Astrocyte of the cerebellum (primary cell): ENCODE measurements at regions not wholly inside any gene's neighbourhood (a gene's known extent, or its start where the extent isn't known, plus 50 kb on each side); places are given as distances from the start of the nearest gene placed in this dataset.

ENCODE experiments used
- DNase-seq: peaks from one replicate; pipeline ENCODE4 v3.0.0-alpha.2; 2011; ENCODE audit warnings: low read depth
- H3K4me3 ChIP-seq: 2 replicates; pipeline ENCODE4 v1.5.1; 2011; ENCODE audit warnings: mild to moderate bottlenecking, low read depth, low read length, moderate library complexity
- in situ Hi-C: cut with HindIII; loops from 2 replicates; pipeline ENCODE4 v1.10.0; 2017; ENCODE audit warnings: low sequenced_read_pairs
- TF ChIP-seq, protein P1 (sequence below): IDR thresholded peaks from 2 replicates; pipeline ENCODE4 v1.5.1; 2012; ENCODE audit warnings: low read length, low read depth, moderate library complexity, mild to moderate bottlenecking; ENCODE audit errors: missing control alignments

DNA sequence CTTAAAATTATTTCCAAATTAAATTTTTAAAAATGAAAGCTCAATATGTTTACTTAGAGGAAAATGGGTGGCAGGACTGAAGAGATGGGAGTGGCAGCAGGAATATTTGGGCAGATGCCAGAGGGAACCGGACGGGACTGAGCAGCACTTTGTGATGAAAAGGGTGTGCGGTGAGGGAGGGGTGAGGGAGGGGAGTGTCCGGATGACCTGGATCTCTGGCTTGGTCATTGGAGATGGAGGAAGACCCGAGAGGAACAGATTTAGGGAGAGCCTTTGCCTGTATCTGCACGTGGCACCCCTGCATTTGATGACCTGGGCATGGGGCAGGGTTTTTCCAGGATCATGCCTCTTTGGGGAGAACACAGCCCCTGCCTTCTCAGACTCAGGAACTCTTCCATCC, 201.1 kb upstream of the MVB12B start:
- no peak for DNase-seq

DNA sequence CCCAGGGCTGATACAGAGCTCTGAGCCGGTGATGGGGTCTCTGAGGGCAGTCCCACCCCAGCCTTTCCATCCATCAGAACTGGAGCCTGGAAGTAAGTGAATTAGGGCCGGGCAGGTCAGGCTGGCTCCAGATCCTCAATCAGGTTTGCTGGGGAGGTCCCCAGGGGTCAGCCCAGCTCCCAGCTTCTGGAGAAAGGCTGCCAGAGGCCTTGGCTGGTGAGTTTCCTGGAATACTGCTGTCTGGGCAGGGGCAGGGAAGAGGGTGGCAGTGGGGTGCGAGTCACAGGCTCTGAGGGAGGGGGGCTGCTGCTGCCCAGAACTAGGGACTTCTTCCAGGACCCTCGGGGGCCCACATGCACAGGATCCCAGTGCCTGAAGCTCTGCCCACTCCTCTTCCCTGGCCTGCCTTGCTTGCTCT, 200.6 kb upstream of the MVB12B start:
- TF ChIP-seq, protein P1, sequence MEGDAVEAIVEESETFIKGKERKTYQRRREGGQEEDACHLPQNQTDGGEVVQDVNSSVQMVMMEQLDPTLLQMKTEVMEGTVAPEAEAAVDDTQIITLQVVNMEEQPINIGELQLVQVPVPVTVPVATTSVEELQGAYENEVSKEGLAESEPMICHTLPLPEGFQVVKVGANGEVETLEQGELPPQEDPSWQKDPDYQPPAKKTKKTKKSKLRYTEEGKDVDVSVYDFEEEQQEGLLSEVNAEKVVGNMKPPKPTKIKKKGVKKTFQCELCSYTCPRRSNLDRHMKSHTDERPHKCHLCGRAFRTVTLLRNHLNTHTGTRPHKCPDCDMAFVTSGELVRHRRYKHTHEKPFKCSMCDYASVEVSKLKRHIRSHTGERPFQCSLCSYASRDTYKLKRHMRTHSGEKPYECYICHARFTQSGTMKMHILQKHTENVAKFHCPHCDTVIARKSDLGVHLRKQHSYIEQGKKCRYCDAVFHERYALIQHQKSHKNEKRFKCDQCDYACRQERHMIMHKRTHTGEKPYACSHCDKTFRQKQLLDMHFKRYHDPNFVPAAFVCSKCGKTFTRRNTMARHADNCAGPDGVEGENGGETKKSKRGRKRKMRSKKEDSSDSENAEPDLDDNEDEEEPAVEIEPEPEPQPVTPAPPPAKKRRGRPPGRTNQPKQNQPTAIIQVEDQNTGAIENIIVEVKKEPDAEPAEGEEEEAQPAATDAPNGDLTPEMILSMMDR, result no peak
- H3K4me3 ChIP-seq, result no peak overlapping the region
- in situ Hi-C loops, result no loop called here
- no peak for DNase-seq

More for the DNA sequence above, 201.1 kb upstream of the MVB12B start:
- in situ Hi-C loops, result no loop called here
- no peak overlapping the region for H3K4me3 ChIP-seq
- TF ChIP-seq, protein P1, result no peak

GRCh38 chr9:126126807-126127206, 199.8 kb upstream of the MVB12B start:
- no peak for DNase-seq
- in situ Hi-C loops, result no loop called here

GRCh38 chr9:126127591-126127990, 199.0 kb upstream of the MVB12B start:
- H3K4me3 ChIP-seq, result no peak overlapping the region
- TF ChIP-seq, protein P1, result no peak
- no peak for DNase-seq
- in situ Hi-C loops, result no loop called here

More at GRCh38 chr9:126126807-126127206, 199.8 kb upstream of the MVB12B start:
- H3K4me3 ChIP-seq, result no peak overlapping the region
- TF ChIP-seq, protein P1, result no peak

DNA sequence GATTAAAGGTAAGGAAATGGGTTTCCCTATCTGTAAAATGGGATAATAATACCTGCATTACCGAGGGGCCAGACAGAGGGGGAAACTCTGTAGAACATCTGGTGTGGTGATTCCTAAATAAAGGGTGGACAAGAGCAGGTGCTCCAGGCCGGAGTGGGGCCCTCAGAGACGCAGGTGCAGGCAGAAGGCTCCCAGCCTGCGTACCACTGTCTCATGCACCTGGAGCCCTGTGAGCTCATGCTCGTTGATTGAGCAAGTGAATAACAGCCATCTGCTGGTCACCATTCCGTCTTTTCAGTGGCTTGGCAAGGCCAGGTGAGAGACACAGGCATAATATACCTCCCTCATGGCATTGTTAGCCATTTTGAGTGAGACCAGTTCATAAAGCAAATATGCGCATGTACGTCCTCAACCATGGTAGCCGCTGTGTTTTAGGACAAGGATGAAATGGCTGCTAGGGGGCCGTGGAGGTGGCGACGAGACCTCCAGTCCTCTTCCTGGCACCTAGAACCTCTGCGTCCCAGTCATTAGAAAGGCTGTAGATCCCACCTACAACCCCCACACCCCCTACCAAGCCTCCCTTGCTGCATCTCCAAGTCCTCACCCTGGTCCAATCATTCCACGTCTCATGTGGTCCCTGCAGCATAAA, 198.0 kb upstream of the MVB12B start:
- H3K4me3 ChIP-seq, result no peak overlapping the region
- TF ChIP-seq, protein P1, result no peak
- no peak for DNase-seq
- in situ Hi-C loops, result no loop called here

DNA sequence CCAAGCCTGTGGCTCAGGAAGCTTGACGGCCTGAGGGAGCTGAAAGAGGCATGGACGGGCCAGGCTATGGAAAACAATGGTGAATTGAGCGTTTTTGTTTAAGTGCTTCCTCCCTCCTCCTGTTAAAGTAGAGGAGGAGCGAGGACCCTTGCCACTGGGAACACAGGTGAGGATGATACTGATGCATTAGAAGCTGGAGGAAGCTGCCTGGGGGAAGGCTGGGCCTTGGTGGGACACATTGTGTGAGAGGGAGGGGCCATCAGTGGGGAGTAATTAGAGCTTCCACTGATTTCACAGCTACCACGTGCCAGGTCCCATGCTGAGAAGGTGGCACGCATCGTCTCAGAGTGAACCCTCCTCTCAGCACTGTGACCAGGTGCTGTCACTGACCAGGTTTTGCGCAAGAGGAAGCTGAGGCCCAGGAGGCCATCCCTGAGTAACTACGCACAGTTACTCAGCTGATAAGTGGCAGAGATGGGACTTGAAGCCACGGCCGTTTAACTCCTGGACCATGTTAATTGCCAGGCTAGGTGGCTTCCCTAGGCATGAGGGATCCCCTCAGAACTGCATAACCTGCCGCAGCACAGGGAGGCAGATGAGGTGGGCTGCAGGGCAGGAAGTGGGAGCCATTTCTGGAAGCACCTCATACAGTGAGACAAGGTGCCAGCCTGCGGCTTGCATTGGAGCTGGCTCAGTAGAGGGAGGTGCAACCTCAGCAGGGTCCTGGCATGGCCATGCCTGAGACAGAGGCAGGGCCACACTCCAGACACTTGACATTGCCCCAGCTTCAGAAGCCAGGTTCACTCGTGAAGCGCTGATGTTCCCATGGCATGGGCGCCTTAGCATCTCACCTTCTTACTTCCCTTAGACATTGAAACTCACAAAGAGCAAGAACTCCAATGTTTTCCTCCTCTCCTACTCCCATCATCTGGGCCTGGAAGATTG, 195.3 kb upstream of the MVB12B start:
- no peak overlapping the region for H3K4me3 ChIP-seq
- TF ChIP-seq, protein P1, result no peak
- no peak for DNase-seq
- in situ Hi-C loops, result no loop called here
